IPS DF 19.7 (cell line): ENCODE measurements at regions not wholly inside any gene's neighbourhood (a gene's known extent, or its start where the extent isn't known, plus 50 kb on each side); places are given as distances from the start of the nearest gene placed in this dataset.

ENCODE experiments used
- DNase-seq: peaks from one replicate; pipeline ENCODE4 v3.0.0-alpha.2; 2013; ENCODE audit warnings: low read depth, low spot score

DNA sequence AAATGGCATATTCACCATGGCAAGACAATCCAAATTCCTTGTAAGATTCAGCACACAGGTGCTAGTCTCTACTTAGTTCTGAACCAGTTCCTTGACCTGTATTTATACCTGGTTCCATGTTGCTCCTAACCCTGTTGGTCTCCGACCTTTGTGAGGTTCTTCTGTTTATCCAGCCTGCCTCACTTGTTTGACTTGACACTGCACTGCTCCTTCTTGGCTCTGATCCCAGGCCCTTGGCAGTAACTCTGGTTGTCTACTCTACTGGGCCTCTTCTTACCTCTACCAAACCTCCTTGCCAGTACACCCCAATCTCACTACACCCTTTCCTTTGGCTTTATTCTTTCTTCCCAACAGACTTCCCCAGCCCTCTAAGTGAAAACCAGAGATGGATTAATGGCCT is 419.4 kb upstream of the USP24 start:
- DNase-seq: no peak

DNA sequence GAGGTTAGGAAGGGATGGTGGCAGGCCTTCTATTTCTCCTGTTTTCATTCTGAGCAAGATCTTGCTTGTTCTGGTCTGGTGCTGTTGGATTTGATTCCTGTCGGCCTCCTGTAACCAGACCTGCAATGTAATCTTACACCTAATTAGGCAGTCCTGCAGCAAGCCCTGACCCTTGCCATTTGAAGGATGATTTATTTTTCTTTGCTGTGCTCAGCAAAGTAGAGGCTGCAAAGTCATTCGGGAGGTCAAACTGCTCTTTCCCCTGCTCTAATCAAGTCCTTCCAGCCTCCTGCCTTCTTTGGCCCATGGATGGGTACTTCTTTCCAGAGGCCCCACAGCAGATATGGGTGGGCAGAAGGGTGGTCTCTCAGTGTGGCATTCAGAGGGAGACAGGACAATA is 417.7 kb upstream of the USP24 start:
- no peak for DNase-seq

DNA sequence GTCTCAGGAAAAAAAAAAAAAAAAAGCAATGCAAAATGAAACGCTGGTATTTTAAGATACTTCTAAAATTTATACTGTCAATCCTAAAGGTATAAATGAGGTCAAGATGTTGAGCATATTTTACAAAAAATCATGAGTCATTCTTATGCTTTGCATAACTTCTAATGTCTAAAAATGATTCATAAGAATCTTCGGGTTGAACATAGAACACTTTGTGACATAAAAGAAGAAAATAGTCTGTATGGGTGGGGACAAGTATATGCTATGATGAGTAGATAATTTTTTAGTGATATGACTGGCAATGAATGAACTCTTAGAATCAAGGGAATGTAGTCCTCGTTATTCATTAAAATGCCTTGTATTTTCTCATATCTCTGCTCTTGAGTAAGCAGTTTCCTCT is 416.9 kb upstream of the USP24 start:
- no peak for DNase-seq

DNA sequence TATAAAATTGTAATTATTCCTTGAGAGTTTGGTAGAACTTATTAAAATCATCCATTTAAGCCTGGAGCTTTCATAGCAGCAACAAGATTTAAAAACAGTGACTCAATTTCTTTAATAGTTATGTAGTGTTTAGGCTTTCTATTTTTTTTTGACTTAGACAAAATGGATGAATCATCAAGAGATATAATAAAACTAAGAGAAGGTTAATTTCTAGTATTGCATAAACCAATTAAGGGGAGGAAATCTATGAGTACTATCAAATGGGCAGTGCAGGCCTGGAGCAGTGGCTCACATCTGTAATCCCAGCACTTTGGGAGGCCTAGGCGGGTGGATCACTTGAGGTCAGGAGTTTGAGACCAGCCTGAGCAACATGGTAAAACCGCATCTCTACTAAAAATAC is 416.3 kb upstream of the USP24 start:
- no peak for DNase-seq

DNA sequence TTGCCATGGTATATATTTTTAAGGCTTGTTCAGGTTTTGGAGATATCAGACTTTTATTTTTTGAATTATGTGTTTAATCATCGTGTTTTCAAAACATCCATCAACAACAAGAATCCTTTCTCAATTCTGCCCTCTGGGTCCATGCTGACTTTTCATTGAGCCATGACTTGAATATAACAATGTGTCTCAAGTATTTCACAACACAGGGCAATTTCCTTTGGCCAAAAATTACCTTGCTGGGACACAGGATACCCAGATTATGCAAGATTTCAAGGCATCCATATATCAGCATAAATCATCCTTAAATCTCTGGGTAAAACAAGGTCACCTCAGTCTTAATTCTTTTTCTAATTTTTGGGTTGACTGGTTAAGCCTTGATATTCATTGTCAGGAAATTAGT is 411.2 kb upstream of the USP24 start:
- no peak for DNase-seq

DNA sequence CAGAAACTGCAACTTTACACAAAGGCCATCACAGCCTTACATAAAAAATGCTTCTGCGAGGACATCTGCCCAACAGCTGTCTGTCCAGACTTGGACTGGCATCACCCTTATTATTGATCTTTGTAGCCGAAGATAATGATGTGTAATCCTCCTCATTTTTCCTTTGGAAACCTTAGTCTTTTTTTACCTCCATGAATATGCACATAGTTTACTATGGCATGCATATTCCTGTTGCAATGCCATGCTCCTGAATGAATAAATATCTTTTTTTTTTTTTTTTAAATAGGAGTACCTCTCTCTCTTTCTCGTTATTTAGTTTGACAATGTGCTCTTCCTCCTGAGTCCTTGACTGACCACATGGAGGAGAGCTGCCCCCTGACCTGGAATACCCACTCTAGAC is 409.6 kb upstream of the USP24 start:
- no peak for DNase-seq

DNA sequence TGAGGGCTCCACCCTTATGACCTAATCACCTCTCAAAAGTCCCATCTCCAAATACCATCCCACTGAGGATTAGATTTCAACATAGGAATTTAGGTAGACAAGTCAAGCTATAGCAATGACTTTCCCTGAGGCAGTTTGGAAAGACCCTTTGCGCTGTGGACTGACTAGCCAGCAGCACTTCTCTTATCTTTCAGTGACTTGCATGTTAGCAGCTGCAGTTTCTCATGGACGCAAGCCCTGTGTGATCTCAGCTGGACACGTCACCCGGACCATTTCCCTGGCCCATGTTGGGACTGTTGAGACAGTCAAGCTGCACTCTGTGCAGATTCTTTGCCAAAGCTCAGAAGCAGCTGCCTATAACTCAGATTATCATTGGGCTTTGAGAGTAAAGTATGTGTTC is 408.1 kb upstream of the USP24 start:
- no peak for DNase-seq

DNA sequence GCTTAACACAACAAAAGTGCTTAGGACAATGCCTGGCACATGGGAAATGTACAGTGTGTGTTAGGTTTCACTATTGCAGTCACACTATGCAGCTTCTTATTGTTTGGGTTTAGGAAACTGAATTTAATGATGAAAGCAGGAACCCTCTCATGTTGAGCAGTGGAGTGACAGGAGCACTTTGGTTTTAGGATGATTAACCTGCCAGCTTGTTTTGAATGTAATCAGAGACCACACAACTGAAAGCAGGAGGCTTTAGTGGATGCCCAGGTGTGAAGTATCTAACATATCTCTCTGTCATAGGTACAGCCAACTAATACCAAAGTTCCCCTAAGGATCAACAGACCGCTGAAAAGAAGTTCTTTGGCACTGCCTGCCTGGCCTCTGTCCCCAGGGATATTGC is 406.9 kb upstream of the USP24 start:
- DNase-seq: no peak

DNA sequence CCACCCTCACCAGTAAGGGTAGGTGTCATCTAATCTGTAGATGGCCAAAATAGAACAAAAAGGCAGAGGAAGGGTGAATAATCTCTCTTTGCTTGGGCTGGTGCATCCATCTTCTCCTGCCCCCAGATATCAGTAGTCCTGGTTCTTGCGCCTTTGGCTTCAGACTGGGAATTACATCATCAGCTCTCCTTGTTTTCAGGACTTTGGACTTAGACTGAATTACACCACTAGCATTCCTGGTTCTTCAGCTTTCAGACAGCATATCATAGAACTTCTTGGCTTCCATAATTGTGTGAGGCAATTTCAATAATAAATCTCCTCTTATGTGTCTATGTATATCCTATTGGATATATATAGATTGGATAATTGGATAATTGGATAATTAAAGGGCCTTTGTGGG is 403.0 kb upstream of the USP24 start:
- no peak for DNase-seq

DNA sequence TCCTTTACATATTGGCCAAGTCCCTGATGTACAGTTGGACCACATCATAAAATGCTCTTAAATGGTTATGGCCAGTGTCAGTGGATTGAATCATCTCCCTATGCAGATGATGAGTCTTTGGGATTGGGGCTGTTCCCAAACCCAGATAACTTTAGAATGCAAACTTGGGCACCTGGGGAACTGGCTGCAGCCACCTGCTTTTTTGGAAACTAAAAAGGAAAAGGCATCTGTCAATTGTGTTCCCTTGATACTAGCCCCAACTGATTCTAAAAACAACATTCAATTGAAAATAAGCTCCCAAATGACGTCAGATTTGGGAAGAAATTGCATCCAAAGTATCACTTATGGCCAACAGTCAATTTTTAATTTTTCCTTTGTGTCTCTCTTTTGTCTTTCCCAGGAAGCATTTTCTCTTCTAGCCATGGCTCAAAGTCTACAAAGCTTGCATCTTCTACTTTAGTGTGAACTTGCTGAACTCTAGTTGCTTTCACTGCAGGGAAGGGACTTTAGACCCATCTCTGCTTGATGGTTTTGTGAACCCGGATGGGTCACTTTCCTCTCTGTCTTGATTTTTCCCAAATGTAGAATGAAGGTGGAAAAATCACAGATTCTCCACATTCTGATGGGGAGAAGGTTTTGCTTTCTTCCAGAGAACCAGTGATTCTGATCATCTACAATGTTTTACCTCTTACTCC is 402.3 kb upstream of the USP24 start:
- no peak for DNase-seq

DNA sequence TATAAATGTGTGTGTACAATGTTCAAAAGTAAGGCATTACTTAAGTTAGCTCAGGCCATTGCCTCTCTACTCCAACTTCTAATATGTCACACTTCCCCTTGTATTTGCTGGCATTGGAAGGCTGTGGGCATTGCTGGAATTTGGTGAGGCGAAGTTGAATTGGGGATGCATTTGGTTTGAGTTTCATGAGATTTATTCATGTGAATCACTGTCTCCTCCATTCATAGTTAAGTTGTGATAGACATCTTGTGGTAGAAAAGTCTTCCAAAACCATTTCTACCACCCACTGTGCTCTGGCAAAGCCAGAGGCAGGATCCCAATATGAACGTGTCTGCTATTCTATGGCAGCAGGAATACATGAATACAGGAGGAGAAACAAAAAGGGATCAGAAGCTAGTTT is 397.8 kb upstream of the USP24 start:
- DNase-seq: no peak

DNA sequence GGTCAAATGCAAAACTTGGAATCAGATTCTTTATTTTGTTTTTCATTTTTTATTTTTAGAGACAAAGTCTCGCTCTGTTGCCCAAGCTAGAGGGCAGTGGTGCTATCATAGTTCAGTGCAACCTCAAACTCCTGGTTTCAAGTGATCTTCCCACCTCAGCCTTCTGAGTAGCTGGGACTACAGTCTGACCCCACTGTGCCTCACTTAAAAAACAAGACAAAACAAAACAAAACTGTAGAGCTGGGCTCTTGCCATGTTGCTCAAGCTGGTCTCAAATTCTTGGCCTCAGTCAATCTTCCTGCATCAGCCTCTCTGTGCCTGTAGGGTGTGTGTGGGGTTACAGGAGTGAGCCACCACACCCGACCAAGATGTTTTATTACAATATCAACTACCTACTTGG is 396.0 kb upstream of the USP24 start:
- no peak for DNase-seq

DNA sequence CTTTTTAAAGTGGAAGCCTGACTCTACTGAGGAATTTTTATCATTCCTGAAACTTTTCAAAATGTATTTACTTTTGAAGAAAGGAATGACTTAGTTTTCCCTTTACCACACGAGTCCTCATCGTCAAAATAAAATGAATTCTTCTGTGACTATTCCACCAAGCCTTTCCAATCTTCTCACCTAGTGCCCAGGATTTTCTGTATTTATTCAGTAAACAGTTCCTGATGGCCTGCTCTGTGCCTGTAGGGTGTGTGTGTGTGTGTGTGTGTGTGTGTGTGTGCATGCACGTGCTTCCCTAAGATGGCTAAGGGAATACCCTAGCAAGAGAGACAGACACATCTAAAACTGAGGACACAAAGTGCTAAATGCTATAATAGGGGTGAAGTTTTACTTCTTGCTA is 395.0 kb upstream of the USP24 start:
- DNase-seq: no peak

DNA sequence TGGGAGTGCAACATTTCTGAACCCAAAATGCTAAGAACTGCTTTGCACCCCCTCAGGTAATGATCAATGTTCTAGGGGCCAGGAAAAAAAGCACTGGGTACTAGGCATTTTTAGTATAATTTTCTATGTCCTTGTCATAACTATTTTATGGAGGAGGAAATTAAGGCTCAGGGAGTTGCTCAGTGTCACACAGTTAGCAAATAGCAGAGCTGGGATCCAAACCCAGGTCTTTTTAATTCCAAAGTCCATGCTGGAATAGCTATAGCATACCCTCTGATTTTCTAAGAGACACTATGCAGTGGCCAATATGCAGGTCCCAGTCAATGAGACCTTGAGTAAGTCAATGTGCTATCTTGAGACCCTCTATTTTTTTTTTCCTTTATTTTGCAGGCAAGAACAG is 394.5 kb upstream of the USP24 start:
- no peak for DNase-seq

DNA sequence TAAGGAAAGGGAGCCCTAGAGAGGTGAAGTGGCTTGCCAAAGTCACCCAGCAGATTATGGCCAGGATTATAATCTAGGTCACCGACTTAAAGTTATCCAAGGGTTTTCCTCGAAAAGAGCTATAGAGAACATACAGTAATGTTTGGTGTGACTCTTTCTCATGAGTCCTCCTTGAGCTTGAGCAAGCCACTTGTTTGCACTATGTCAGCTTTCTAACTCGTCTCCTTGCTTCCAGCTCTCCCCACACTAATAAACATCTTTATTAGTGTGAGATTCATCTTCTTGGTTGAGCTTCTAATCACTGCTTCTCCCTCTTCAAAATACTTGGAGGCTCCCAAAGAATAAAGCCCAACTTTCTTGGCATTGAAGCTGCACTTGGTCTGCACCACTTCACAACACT is 390.0 kb upstream of the USP24 start:
- no peak for DNase-seq

DNA sequence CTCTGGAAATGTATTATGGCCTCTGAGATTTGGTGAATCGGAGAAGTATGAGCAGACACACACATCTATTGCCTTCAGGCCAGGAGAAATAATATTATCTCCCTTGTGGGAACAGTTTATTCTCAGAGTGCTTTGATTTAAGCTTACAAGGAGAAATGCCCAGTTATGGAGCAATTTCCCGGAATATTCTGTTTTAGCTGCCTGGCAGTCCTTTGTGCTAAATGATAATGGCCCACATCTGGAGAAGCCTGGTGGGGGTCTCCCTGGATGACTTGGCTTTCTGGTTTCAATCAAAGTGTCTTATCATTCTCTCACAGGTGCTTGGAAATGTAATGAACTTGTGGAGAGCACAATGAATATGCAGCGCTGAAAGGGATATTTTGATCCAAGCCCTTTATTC is 389.6 kb upstream of the USP24 start:
- no peak for DNase-seq

DNA sequence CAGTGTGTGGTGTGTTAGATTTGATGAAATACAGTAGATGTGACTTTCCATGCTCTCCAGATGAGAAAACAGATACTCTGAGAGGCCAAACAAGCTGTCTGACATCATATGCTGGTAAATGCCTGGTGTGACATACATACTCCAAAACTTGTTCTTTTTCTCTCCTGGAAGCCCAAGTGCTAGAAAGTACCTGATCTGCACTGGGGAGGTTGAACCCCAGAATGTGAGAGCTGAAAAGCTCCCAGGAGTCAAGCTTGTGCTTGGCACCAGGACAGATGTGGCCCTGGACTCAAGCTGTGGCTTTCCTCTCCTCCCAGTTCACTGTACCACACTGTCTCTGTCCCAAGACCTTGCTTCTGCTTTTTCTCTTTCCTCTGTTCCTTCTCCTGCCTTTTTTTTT is 389.0 kb upstream of the USP24 start:
- DNase-seq: no peak

DNA sequence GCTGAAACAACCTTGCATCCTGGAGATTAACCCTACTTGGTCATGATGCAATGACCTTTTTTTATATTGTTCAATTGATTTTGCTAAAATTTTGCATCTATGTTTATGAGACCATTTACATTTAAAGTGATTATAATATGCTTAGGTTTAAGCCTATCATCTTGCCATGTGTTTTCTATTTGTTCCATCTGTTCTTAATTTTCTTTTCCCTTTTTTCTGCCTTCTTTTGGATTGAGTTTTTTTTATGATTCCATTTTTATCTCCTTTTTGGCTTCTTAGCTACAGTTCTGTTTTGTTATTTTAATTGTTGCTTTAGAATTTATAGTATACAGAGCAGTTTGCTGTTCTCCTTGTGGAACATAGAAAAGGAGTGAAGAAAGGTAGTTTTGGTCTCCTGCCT is 385.1 kb upstream of the USP24 start:
- no peak for DNase-seq

DNA sequence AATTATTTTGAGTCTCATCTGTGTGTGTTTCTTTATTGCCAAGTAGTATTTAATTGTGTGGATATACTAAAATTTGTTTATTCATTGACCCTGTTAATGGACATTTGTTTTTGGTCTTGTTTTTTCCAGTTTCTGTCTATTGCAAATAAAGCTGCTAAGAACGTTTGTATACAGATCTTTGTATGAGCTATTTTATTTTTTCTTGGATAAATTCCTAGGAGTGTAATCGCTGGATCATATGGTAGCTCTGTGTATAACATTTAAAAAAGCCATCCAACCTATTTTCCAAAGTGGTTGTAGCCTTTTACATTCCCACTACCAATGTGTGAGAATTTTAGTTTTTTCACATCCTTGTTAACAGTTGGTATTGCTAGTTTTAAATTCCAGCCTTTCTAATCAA is 382.7 kb upstream of the USP24 start:
- DNase-seq: no peak

DNA sequence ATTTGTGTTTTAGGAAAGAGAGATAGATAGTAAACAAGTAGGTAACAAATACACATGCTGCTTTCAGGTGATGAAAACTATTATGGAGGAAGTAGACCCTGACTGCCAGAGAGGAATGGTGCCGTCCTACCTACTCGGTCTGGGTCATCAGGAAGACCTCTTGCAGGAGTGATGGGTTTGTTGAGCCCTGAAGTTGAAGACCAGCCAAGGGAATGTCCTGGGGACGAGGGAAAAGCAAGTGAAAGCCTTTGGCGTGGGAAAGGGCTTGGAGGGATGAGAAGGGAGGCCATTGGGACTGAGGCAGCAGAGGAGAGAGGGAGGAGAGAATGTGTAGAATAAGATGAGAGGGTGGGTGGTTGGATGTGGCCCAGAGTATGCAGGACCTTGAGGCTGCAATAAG is 379.5 kb upstream of the USP24 start:
- DNase-seq: no peak

DNA sequence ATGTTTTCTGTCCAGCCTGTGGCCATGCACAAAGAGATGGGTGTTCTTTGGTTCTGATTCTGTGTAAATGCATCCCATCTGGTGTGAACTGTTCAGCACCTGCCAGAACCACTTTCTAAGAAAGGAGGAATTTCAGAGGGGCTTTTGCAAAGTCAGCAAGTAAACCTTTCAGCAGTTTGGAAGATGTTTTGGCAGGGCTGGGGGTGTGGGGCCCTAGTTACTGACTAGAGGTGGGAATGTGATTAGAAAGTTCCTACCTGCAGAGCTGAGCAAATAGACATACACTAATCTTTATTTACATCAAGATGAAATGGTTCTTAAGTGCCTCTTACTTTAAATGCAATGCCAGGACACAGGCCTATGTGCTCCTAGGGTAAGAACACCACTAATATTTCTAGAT is 378.1 kb upstream of the USP24 start:
- DNase-seq: no peak

DNA sequence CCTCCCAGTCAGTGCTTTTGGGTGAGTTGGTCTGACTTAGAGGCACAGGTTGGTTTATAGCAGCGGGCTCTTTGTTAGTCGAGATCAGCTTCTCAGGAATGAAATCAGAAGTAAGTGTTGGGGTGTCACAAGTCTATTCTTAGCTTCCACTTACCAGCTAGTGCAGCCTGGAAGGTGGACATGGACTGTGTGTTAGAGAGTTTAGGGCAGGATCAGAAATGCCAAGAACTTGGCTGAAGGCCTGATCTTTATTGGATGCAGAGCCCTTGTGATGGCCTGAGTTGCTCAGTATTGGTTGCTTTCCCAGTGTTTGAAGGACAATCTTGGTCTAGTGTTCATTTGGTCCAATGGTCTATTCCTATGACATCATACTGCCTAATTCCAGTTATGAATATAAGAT is 377.0 kb upstream of the USP24 start:
- no peak for DNase-seq

DNA sequence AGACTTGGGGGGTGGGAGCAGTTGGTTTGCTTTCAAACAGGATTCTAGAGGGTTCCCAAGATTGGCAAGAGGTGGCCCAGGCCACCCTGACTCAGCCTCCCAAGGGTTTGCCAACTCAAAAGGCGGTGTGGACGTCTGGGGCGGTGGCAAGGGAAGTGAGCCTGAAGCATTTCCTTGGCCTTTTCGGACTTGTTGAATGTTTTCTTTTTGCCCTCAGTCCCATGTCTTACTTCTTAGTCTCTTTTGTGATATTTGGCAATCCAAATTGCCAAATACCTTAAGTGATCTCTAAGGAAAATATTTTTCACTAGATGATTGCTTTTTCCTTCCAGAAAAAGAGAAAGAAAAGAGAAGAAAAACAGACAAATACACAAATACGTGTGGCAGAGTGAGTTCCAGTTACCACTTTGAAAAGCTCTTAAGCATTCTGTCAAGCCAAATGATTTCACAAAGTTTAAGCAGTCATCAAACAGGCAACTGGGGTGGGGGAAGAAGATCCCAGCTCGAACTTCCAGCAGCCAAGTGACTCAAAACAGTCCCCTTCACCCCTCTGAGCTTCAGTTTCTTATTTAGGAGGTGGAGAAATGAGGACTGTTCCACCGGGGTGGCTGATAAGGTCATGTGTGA is 374.6 kb upstream of the USP24 start:
- no peak for DNase-seq

DNA sequence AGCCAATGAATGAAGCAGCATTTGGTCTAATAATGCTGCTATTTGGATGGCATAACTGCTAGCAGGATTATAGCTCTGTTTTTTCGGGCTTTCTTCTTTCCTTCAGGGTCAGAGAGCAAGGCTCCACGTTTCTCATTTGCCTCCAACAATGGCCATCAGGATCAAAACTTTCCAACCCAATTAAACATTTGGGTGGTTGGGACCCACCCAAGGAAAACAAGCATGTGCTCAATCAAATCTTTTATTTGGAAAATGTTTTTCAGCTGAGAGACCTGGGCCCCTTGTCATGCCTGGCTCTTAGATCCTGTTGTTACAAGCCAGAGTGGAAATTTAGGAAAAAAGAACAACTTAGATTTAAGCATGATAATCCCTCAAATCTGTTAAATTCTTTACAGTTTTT is 373.1 kb upstream of the USP24 start:
- DNase-seq: no peak
